Mucosa of gallbladder (tissue), 1 donor: ENCODE measurements at regions not wholly inside any gene's neighbourhood (a gene's known extent, or its start where the extent isn't known, plus 50 kb on each side); places are given as distances from the start of the nearest gene placed in this dataset.
"Not testable (repeated sequence)": the region's sequence is repeated elsewhere in the genome, so short reads cannot be mapped to it uniquely, and the experiment has no call there.

Experiments used
- DNase-seq: peaks from one replicate; pipeline ENCODE4 v3.0.0-alpha.2; 2020; ENCODE audit warnings: low spot score
- donor health status: DM: no; HTN: no; CAD: no.

DNA sequence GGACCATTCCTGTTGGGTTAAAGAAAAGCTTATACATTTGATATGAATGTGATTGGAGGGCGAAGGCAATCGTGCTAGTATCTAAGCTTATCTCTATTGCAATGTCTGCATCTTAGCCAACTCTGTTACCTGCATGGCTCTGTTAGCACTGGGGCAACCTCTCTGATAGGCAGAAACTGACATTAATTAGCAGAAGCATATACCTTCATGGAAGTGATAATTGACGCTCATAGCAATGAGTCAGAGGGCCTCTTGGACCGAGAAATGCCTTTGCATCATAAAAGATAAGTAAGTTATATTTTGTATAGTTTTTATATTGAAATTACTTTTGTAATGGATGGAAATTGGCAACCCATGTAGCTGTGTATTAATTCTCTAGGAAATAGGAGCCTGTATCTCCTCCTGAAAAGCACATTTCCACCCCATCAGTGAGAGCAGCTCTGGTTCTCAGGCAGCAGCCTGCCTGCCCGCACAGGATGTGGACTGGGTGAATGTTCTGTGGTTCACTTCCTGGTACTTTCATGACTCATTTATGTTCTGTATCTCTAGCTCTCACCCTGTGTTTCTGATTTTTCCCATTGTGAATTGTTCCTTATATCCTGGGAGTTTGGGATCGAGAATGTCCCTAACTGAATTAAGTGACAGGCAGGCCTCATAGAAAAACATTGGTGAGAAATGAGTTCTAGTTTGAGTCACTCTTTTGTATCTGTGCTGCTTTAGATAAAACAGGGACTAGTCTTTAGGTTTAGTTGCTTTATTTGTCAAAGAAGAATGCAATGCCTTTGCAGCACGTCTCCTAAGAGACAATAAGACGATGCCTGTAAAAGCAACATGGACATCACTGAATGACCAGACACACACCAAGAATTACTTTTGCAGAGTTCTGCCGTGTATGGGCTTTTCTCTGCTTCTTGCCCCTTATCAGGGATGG, 344.9 kb downstream of the DCDC2C start:
- DNase-seq, result no peak

DNA sequence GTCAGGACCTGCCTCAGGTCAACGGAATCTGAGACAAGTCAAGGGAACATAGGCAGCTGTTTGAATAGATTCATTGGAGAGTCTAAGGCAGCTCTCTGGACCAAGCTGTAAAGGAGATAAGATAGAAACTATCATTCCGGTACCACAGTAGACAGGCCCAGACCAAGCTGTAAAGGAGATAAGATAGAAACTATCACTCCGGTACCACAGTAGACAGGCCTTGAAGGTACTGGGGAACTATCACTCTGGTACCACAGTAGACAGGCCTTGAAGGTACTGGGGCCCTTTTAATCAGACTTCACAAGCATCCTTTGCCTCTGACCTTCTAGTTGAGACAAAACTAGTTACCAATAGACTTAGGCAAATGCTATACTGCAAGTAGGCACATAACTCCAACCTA, 346.1 kb downstream of the DCDC2C start:
- DNase-seq, result no peak

DNA sequence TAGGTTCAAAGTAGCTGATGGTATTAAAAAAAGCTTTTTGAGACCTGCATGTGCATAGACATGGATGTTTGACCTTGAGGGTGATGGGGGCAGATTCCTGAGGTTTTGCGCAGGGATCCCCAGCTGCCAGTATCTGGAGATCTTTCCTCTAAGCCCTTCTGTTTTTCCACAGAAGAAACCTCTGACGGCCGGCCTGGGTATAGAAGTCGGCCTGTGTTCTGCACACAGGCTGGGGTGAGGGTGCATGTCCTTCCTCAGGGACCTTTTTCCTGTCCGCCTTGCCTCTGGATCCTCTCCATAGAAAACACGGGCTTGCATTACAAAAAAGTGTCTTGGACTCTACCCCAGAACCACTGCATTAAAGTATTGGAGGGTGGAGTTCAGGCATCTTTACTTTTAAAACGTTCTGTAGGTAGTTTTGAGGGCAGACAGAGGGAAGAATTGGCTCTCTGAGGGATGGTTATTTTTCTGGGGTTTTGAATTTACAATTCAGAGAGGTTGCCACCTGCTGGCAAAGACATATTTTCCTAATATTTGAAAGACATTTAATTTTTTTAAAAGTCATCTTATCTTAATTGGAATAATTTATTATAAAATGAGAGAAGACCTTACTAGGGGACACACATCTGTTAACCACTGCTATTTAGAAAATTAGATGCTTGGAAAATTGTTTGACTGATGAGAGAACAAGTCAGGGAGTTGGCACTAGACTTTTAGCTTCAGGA, 350.6 kb downstream of the DCDC2C start:
- DNase-seq, result no peak

DNA sequence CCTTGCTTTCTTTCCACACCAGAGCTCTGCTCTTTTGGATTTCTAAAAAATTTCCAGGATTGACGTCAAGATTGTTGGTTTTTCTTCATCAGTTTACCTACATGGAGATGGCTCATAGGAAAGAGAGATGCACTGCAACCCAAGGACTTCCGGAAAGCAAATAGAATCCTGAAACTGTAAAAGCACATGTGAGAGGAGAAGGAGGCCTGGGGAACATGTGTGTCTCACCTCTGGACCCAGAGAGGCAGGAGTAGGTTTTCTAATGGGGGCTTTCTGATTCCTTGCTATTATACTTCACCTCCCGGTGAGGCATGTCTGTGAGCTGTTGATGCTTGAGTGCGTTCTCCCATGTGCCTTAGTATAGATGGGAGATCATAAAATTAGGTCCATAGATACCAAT, 362.8 kb downstream of the DCDC2C start:
- no peak for DNase-seq

DNA sequence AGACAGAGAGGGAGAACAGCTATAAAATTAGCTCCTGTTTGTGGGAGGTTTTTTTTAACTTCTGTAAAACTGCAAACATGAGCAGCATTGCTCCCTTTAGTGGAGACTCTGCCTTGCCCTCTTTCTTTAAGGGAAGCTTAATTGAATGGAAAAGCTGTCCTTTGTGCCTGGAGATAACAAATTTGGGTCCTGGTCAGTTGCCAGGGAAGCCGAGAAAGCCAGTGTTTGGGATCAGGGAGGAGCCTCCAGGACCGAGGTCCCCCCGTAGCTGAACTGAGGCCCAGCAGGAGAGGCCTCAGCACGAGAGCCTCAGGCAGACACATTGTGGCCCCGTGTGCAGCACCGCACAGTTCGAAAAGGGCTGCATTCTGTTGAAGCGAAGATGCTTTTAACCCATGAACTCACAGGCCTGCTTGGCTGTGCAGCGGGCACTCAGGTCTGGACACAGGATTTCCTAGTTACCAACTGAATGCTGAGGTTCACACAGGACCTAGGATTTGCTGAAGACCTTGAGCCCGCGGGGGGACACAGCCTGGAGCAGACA, 369.7 kb downstream of the DCDC2C start:
- no peak for DNase-seq

GRCh38 chr2:4077017-4077416, 373.6 kb downstream of the DCDC2C start:
- DNase-seq, result no peak

- no peak for DNase-seq
Observed at GRCh38 chr2:4085186-4085585, 381.8 kb downstream of the DCDC2C start.

DNA sequence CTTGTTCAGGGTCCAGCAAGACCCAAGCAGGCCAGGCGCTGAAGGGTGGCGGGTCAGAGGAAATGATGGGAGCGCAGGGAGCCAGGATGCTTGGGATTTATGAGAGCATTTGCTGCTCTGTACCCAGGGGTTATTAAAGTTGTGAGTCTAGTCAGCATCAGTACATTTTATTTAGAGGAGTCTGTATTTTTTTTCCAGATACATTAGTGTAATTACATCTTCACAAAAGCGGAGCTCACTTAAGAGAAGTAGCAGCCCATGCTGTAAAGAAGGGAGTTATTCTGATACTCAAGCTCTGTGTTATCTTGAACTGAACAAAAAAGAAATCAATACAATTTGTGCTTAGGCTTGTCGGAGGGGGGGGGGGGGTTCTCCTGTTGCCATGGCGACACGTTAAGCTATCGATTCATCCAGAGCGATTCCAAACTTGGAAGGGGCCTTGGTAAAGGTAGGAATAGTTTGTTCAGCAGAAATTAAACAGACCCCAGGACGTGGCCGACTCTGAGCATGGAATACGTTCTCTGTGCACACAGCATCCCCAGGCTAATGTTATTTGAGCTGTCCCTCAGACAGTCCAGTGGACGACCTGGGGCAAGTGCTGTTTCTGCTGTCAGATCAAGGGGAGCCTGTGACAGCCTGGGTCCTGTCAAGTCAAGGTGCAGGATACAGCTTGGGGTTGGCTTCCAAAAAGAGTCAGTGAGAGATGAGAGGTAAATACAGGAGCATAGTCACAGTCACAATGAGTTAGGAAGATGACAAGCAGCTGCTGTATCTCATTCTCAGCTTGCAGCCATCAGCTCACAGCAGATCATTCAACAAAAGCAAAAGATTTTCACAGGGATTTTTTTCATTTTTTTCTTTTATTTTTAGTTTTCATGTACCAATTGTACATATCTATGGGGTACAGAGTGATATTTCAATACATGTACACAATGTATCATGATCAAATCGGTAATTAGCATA, 387.6 kb downstream of the DCDC2C start:
- no peak for DNase-seq

DNA sequence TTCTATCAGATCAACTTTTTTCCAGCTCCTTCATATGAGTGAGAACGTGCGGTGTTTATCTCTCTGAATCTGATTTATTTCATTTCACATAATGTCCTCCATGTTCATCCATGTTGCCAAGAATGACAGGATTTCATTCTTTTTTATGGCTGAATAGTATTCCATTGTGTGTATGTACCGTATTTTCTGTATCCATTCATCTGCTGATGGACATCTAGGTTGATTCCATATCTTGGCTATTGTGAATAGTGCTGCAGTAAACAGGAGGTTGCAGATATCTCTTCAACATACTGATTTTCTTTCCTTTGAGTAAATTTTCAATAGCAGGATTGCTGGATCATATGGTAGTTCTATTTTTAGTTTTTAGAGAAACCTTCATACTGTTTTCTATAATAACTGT, 388.5 kb downstream of the DCDC2C start:
- DNase-seq, result no peak

DNA sequence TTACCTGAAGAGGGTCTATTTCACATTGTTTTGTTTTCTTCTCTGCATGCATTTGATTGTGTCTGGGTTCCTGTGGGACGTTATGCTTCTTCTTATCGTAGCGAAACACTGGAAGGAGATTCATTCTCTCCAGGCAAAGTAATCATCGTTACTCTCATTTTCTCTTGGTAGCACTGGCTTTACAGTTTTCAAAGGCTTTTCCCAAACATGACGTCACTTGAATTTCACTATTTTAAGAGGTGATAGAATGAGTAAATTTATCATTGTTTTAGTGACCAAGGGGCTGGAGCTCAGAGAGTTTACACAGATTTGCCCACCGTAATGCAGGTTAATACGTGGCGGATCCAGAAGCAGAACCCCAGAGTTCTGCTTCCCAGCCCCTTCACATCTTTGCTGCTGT, 391.4 kb downstream of the DCDC2C start:
- DNase-seq, result no peak

DNA sequence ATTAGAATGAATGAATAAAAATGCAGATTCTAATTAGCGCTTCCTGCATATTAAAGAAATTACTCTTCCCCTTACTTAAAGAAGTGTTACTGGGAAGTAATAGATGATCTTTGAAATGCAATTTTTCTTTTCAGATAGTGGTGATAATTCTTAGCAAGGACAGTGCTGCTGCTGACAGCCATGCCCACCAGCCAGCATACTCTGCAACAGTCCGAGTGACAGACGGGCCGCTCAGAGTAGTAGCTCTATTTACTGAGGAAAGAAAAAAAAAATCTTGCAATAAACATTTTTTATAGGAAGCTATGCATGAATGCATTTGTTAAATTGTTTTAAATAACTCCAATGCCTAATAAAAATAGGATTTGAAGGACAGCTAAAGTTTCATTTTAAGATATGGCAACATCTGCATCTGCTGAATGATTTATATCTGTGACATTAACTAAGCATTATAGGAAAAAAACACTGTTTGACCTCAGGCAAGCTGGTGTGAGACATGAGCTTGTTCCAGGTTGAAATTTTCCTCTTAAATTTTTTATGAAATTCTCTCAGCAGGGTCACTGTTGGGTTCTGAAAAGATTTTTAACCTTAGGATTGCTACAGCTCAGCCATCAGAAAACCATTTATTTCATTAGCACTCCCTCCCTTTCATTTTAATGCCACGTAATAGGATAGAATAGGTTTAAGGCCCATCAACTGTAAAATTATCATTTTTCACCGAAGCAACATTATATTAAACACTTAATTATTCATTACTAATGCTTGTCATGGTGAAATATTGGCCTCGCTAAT, 393.8 kb downstream of the DCDC2C start:
- no peak for DNase-seq

DNA sequence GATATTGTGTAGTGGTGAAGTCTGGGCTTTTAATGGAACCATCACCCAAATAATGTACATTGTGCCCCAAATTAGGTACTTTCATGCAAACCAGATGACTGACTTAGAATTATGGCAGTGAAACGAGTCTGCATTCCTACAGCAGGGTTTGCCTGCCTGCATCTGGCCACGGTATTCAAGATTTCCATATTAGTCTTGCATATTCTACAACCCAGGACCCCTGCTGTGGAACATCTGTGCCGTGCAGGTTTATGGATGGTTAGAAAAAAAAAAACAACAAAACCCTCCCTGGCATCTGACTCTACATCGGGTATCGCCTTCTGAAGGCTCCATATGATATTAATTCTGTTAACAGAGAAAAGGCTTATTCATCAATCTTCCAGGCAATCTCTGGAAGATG, 394.8 kb downstream of the DCDC2C start:
- no peak for DNase-seq

GRCh38 chr2:4101936-4102335, 398.6 kb downstream of the DCDC2C start:
- DNase-seq, result no peak

- DNase-seq, result no peak
Observed at GRCh38 chr2:4107179-4107578, 403.8 kb downstream of the DCDC2C start.

DNA sequence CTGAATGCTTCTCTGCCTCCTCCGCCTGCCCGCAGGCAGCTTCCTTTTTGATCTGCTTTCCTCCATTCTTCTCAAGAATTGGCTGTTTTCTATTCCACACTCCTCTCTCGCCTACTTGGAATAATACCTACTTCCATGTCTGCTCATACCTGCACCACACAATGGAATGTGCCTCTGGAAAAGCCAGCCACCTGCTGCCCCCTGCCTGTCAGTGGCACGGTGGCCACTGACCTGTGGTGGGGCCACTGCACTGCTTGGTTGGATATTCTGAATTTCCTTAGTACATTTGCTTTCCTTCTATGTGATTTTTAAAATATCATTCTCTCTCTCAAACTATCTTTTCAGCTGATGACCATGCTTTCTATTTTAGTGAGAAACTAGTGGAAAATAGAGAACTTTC, 406.9 kb downstream of the DCDC2C start:
- no peak for DNase-seq

- not testable (repeated sequence) for DNase-seq
Observed at GRCh38 chr2:4115435-4115834, 412.1 kb downstream of the DCDC2C start.

GRCh38 chr2:4122726-4123125, 419.4 kb downstream of the DCDC2C start:
- no peak for DNase-seq

DNA sequence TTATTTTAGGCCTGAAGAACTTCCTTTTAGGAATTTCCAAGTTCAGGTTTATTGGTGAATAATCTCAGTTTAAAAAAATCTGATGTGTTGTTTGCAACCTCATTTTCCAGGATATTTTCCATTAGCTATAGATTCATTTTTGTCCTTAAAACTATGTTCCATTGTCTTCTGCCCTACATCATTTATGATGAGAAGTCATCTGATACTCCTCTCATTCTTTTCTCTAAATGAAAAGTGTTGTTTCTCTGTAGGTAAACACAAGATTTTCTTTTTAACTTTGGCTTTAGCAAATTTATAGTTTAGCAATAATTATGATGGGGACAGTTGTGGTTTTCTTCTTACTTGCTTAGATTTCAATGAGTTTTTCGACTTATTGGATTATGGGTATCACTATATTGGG, 427.3 kb downstream of the DCDC2C start:
- DNase-seq, result no peak

- no peak for DNase-seq
Observed at GRCh38 chr2:4134551-4135550, 431.5 kb downstream of the DCDC2C start.

- no peak for DNase-seq
Observed at GRCh38 chr2:4135765-4136164, 432.4 kb downstream of the DCDC2C start.
